ENCODE measurements at regions not wholly inside any gene's neighbourhood (a gene's known extent, or its start where the extent isn't known, plus 50 kb on each side); places are given as distances from the start of the nearest gene placed in this dataset.

DNA sequence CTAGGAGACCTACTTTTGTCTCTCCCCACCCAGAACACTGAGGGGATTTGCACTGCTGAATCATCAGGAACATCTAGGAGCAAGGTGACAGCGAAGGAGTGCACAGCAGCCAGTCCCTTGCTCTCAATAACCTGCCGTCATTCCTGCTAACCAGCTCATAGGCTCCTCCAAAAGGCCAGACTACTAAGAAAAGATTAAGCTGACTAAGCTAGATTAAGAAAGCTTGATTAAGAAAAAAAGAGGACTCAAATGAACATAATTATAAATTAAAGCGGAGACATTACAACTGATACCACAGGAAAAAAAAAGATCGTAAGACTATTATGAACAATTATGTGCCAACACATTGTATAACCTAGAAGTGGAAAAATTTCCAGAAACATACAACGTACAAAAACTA, 1254.8 kb upstream of the CHAC2 start:
- TF ChIP-seq, protein P1, sequence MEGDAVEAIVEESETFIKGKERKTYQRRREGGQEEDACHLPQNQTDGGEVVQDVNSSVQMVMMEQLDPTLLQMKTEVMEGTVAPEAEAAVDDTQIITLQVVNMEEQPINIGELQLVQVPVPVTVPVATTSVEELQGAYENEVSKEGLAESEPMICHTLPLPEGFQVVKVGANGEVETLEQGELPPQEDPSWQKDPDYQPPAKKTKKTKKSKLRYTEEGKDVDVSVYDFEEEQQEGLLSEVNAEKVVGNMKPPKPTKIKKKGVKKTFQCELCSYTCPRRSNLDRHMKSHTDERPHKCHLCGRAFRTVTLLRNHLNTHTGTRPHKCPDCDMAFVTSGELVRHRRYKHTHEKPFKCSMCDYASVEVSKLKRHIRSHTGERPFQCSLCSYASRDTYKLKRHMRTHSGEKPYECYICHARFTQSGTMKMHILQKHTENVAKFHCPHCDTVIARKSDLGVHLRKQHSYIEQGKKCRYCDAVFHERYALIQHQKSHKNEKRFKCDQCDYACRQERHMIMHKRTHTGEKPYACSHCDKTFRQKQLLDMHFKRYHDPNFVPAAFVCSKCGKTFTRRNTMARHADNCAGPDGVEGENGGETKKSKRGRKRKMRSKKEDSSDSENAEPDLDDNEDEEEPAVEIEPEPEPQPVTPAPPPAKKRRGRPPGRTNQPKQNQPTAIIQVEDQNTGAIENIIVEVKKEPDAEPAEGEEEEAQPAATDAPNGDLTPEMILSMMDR (IDR thresholded peaks at IDR 0.05 in 4 of 5, conservative IDR thresholded peaks at IDR 0.05 in 1 of 5): no peak
- no peak for TF ChIP-seq POLR2A (IDR thresholded peaks at IDR 0.05)

All from gastrocnemius medialis (tissue), 4 donors.